Neural cell (in vitro differentiated cells): ENCODE measurements at regions not wholly inside any gene's neighbourhood (a gene's known extent, or its start where the extent isn't known, plus 50 kb on each side); places are given as distances from the start of the nearest gene placed in this dataset.

Experiments used
- CTCF ChIP-seq: fragments of 450-650 bp; IDR thresholded peaks from 2 replicates; pipeline ENCODE4 v1.5.1; 2014; ENCODE audit warnings: antibody characterized with exemption, mild to moderate bottlenecking, moderate library complexity; ENCODE audit not compliant: poor library complexity, severe bottlenecking
- EP300 ChIP-seq: fragments of 450-650 bp; conservative IDR thresholded peaks from 2 replicates; pipeline ENCODE4 v1.6.1; 2014; ENCODE audit warnings: antibody characterized with exemption, mild to moderate bottlenecking, moderate library complexity; ENCODE audit not compliant: poor library complexity, severe bottlenecking
- RAD21 ChIP-seq: fragments of 450-650 bp; conservative IDR thresholded peaks from 2 replicates; pipeline ENCODE4 v1.6.1; 2014; ENCODE audit warnings: antibody characterized with exemption, mild to moderate bottlenecking, moderate library complexity

GRCh38 chr18:41870191-41870590 lies 84.8 kb upstream of the PIK3C3 start:
- TF ChIP-seq RAD21 (no peak), CTCF (no peak), EP300 (no peak)
